ACC112 (cell line): ENCODE measurements at regions not wholly inside any gene's neighbourhood (a gene's known extent, or its start where the extent isn't known, plus 50 kb on each side); places are given as distances from the start of the nearest gene placed in this dataset.
A peak's percentile ranks its signal among the peaks of the same experiment; 100 is the strongest.

ENCODE experiments used
- H2AFZ ChIP-seq: fragments of 200-600 bp; sonication (generic); one replicate; pipeline ENCODE4 v1.6.0; 2017; ENCODE audit warnings: antibody characterized with exemption, low read length; ENCODE audit not compliant: unreplicated experiment
- H3K27ac ChIP-seq: fragments of 200-600 bp; sonication (generic); 2 replicates; pipeline ENCODE4 v1.5.1; 2014; ENCODE audit warnings: low read depth, mild to moderate bottlenecking, antibody characterized with exemption, low read length, moderate library complexity
- H3K27me3 ChIP-seq: fragments of 200-600 bp; sonication (generic); 2 replicates; pipeline ENCODE4 v1.6.1; 2014; ENCODE audit warnings: mild to moderate bottlenecking, antibody characterized with exemption, low read length, moderate library complexity, mixed read lengths; ENCODE audit not compliant: insufficient read depth
- H3K36me3 ChIP-seq: fragments of 200-600 bp; sonication (generic); 2 replicates; pipeline ENCODE4 v1.6.1; 2016; ENCODE audit warnings: mild to moderate bottlenecking, antibody characterized with exemption, low read length, moderate library complexity, mixed read lengths; ENCODE audit not compliant: insufficient read depth
- H3K4me1 ChIP-seq: fragments of 200-600 bp; sonication (generic); one replicate; pipeline ENCODE4 v1.6.1; 2016; ENCODE audit warnings: low read length, mixed read lengths; ENCODE audit not compliant: insufficient read depth, unreplicated experiment, control insufficient read depth
- H3K4me3 ChIP-seq: fragments of 200-600 bp; sonication (generic); 2 replicates; pipeline ENCODE4 v1.5.1; 2014; ENCODE audit warnings: mild to moderate bottlenecking, low read depth, low read length
- H3K79me2 ChIP-seq: fragments of 200-600 bp; sonication (generic); one replicate; pipeline ENCODE4 v1.6.0; 2016; ENCODE audit warnings: low read length; ENCODE audit not compliant: control insufficient read depth, unreplicated experiment, insufficient read depth

GRCh38 chr3:80601479-80601878 lies 833.7 kb upstream of the ROBO1 start:
- no peak overlapping the region for H3K27ac ChIP-seq
- no peak overlapping the region for H2AFZ ChIP-seq
- no peaks in the 10 kb centered on the region for H3K79me2 ChIP-seq
- H3K27me3 ChIP-seq: no peaks in the 10 kb centered on the region
- H3K4me1 ChIP-seq: no peaks in the 10 kb centered on the region
- H3K4me3 ChIP-seq: no peak overlapping the region
- no peaks in the 10 kb centered on the region for H3K36me3 ChIP-seq

- Histone ChIP-seq H3K4me3 (no peak overlapping the region), H3K79me2 (no peaks in the 10 kb centered on the region), H3K36me3 (no peaks in the 10 kb centered on the region), H2AFZ (no peak overlapping the region), H3K4me1 (no peaks in the 10 kb centered on the region), H3K27me3 (no peaks in the 10 kb centered on the region), H3K27ac (no peak overlapping the region)
These were observed 825.0 kb upstream of the ROBO1 start for GRCh38 chr3:80592792-80593191.

- Histone ChIP-seq H3K27ac (no peak overlapping the region), H3K27me3 (no peaks in the 10 kb centered on the region), H3K36me3 (no peaks in the 10 kb centered on the region), H3K4me1 (no peaks in the 10 kb centered on the region), H3K79me2 (no peaks in the 10 kb centered on the region), H2AFZ (no peak overlapping the region), H3K4me3 (no peak overlapping the region)
These were observed 818.5 kb upstream of the ROBO1 start for GRCh38 chr3:80586338-80586737.

GRCh38 chr3:80580146-80580545 lies 812.3 kb upstream of the ROBO1 start:
- H3K27me3 ChIP-seq: no peaks in the 10 kb centered on the region
- H3K27ac ChIP-seq: no peak overlapping the region
- no peaks in the 10 kb centered on the region for H3K36me3 ChIP-seq
- H3K4me3 ChIP-seq: no peak overlapping the region
- H3K4me1 ChIP-seq: no peaks in the 10 kb centered on the region
- no peaks in the 10 kb centered on the region for H3K79me2 ChIP-seq
- H2AFZ ChIP-seq: no peak overlapping the region

GRCh38 chr3:80564391-80564790 lies 796.6 kb upstream of the ROBO1 start:
- no peaks in the 10 kb centered on the region for H3K4me1 ChIP-seq
- H3K27ac ChIP-seq: no peak overlapping the region
- H3K36me3 ChIP-seq: no peaks in the 10 kb centered on the region
- no peak overlapping the region for H3K4me3 ChIP-seq
- no peaks in the 10 kb centered on the region for H3K27me3 ChIP-seq
- H2AFZ ChIP-seq: peak overlapping the region; percentile 59
- H3K79me2 ChIP-seq: no peaks in the 10 kb centered on the region

GRCh38 chr3:80559701-80560100 lies 791.9 kb upstream of the ROBO1 start:
- Histone ChIP-seq H3K27me3 (no peaks in the 10 kb centered on the region), H3K36me3 (no peaks in the 10 kb centered on the region), H3K4me3 (no peak overlapping the region), H3K79me2 (no peaks in the 10 kb centered on the region), H3K4me1 (no peaks in the 10 kb centered on the region), H3K27ac (no peak overlapping the region), H2AFZ (no peak overlapping the region)

- H3K4me3 ChIP-seq: no peak overlapping the region
- no peak overlapping the region for H2AFZ ChIP-seq
- no peaks in the 10 kb centered on the region for H3K27me3 ChIP-seq
- no peak overlapping the region for H3K27ac ChIP-seq
- no peaks in the 10 kb centered on the region for H3K36me3 ChIP-seq
- peaks cover 3% of the 10 kb centered on the region for H3K4me1 ChIP-seq
- H3K79me2 ChIP-seq: no peaks in the 10 kb centered on the region
These were observed 789.0 kb upstream of the ROBO1 start for GRCh38 chr3:80556763-80557162.

GRCh38 chr3:80554304-80554703 lies 786.5 kb upstream of the ROBO1 start:
- no peaks in the 10 kb centered on the region for H3K79me2 ChIP-seq
- H3K36me3 ChIP-seq: no peaks in the 10 kb centered on the region
- H3K27me3 ChIP-seq: no peaks in the 10 kb centered on the region
- H3K4me1 ChIP-seq: peaks cover 3% of the 10 kb centered on the region
- no peak overlapping the region for H3K27ac ChIP-seq
- H3K4me3 ChIP-seq: no peak overlapping the region
- no peak overlapping the region for H2AFZ ChIP-seq

GRCh38 chr3:80553211-80553610 lies 785.4 kb upstream of the ROBO1 start:
- Histone ChIP-seq H3K4me1 (peaks cover 3% of the 10 kb centered on the region), H3K4me3 (no peak overlapping the region), H3K36me3 (no peaks in the 10 kb centered on the region), H3K27ac (no peak overlapping the region), H3K79me2 (no peaks in the 10 kb centered on the region), H3K27me3 (no peaks in the 10 kb centered on the region), H2AFZ (peak overlapping the region; percentile 32)

- Histone ChIP-seq H3K4me3 (no peak overlapping the region), H3K79me2 (no peaks in the 10 kb centered on the region), H3K36me3 (no peaks in the 10 kb centered on the region), H3K4me1 (peaks cover 3% of the 10 kb centered on the region), H2AFZ (no peak overlapping the region), H3K27me3 (no peaks in the 10 kb centered on the region), H3K27ac (no peak overlapping the region)
These were observed 782.4 kb upstream of the ROBO1 start for GRCh38 chr3:80550174-80550573.

- no peak overlapping the region for H2AFZ ChIP-seq
- no peaks in the 10 kb centered on the region for H3K27me3 ChIP-seq
- peaks cover 3% of the 10 kb centered on the region for H3K4me1 ChIP-seq
- no peak overlapping the region for H3K27ac ChIP-seq
- H3K36me3 ChIP-seq: no peaks in the 10 kb centered on the region
- no peak overlapping the region for H3K4me3 ChIP-seq
- H3K79me2 ChIP-seq: no peaks in the 10 kb centered on the region
These were observed 781.4 kb upstream of the ROBO1 start for GRCh38 chr3:80549173-80549572.
